Inflammatory macrophage treated with lipopolysaccharide for 4 hours (primary cell): ENCODE measurements at regions not wholly inside any gene's neighbourhood (a gene's known extent, or its start where the extent isn't known, plus 50 kb on each side); places are given as distances from the start of the nearest gene placed in this dataset.

Experiments used
- DNase-seq: peaks from one replicate; pipeline ENCODE4 v3.0.0-alpha.2; 2020

DNA sequence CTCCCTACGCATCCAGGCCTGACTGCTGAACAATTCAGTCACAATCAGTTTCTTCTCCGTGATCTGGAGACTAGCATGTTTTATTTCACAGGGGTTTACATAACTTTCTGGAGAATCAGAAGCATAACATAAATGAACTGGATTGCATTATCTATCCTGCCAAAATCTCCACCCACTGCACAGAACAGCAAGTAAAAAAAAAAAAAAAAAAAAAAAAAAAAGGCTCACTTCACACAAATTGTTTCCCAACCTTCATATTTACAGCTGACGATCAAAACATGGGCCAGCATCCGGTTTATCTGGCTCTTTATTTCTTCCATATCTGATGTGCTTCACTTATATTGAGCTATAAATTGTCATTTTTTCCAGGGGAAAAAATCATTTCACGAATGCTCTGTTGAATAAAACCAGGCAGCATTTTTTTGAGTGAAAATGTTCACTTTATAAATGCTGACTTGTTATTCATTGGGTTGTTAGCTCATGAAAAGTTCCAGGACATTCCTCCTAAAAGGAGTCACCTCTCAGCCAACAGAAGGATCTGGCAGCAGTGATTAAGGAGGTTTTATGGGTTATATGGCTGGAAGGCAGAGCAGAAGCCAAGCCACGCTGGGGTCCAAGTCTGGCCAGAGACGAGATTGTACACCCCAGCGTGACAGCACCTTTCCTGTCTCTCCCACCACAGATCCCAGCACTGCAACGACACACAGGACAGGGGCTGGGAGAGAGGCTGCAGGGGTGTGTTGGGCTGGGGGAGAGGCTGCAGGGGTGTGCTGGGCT, 51.2 kb upstream of the GLI2 start:
- no peak for DNase-seq

DNA sequence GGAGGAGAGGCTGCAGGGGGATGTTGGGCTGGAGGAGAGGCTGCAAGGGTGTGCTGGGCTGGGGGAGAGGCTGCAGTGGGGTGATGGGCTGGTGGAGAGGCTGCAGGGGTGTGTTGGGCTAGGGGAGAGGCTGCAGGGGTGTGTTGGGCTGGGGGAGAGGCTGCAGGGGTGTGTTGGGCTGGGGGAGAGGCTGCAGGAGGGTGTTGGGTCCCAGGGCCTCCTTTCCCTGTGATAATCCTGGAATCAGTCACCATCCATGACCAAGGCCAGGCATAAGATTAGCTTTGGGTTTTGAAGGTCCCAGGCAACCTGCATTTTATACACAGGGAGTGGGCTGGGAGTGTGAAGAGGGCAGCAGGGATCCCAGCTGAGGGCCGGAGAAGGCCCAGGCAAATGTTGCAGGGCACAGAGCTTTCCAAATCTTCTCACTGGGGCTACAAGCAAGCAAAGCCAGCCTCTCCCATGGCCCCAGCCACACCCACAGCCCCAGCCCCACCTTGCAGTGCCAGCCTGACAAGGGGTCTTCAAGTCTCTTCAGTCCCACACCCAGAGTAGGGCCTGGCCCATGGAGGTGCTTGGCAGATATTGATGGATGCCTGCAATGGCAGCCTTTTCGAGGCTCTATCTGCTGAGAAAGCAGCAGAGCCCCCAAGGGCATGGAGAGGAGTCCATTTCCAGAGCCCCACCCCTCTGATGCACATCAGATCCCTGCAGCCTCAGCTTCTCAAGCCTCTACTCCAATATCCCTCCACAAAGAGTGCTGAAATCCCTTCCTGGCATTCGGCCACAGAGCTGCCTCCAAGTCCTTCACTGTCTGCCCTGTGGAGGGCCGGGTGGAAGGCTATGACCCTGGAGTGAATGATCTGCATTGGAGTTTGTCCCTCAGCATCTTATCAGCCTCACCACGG, 50.3 kb upstream of the GLI2 start:
- DNase-seq, result no peak
